DOHH2 (cell line): ENCODE measurements at regions not wholly inside any gene's neighbourhood (a gene's known extent, or its start where the extent isn't known, plus 50 kb on each side); places are given as distances from the start of the nearest gene placed in this dataset.

ENCODE experiments used
- H3F3A ChIP-seq: fragments of 200-600 bp; sonication (generic), shearing (Covaris generic); 2 replicates; pipeline ENCODE4 v1.6.0; 2016; ENCODE audit warnings: antibody characterized with exemption, mild to moderate bottlenecking; ENCODE audit not compliant: control insufficient read depth, insufficient read depth
- H3K27ac ChIP-seq: fragments of 200-600 bp; sonication (generic); 2 replicates; pipeline ENCODE4 v1.5.1; 2014; ENCODE audit warnings: low read depth, mild to moderate bottlenecking, low read length, moderate library complexity
- H3K27me3 ChIP-seq: fragments of 200-600 bp; sonication (generic); 2 replicates; pipeline ENCODE4 v1.6.1; 2014; ENCODE audit warnings: mild to moderate bottlenecking, low read length, mixed read lengths; ENCODE audit not compliant: control insufficient read depth
- H3K36me3 ChIP-seq: fragments of 200-600 bp; sonication (generic); 2 replicates; pipeline ENCODE4 v1.6.1; 2014; ENCODE audit warnings: mild to moderate bottlenecking, low read length, moderate library complexity, mixed read lengths; ENCODE audit not compliant: control insufficient read depth
- H3K4me1 ChIP-seq: fragments of 200-600 bp; sonication (generic); 2 replicates; pipeline ENCODE4 v1.6.1; 2014; ENCODE audit warnings: mild to moderate bottlenecking, low read length, mixed read lengths; ENCODE audit not compliant: control insufficient read depth
- H3K4me2 ChIP-seq: fragments of 200-600 bp; sonication (generic); 2 replicates; pipeline ENCODE4 v1.6.0; 2014; ENCODE audit warnings: mild to moderate bottlenecking, low read length, moderate library complexity
- H3K4me3 ChIP-seq: fragments of 200-600 bp; sonication (generic); 2 replicates; pipeline ENCODE4 v1.5.1; 2014; ENCODE audit warnings: mild to moderate bottlenecking, low read length, mixed read lengths
- H3K79me2 ChIP-seq: fragments of 200-600 bp; sonication (generic); 2 replicates; pipeline ENCODE4 v1.6.1; 2014; ENCODE audit warnings: mild to moderate bottlenecking, low read length, mixed read lengths; ENCODE audit not compliant: control insufficient read depth
- H3K9me2 ChIP-seq: fragments of 200-600 bp; sonication (generic); replicated peaks from 2 replicates; pipeline ENCODE4 v1.6.1; 2014; ENCODE audit warnings: mild to moderate bottlenecking, low read length, mixed read lengths; ENCODE audit not compliant: control insufficient read depth
- H3K9me3 ChIP-seq: fragments of 200-600 bp; sonication (generic); 2 replicates; pipeline ENCODE4 v1.6.1; 2014; ENCODE audit warnings: antibody characterized with exemption, low read length, mixed read lengths; ENCODE audit not compliant: control insufficient read depth, insufficient read depth
- H4K20me1 ChIP-seq: fragments of 200-600 bp; sonication (generic); 2 replicates; pipeline ENCODE4 v1.6.0; 2014; ENCODE audit warnings: low read depth, mild to moderate bottlenecking, antibody characterized with exemption, low read length, moderate library complexity; ENCODE audit not compliant: control insufficient read depth, insufficient read depth
- EZH2phosphoT487 ChIP-seq: fragments of 200-600 bp; sonication (generic); IDR thresholded peaks from 2 replicates; pipeline ENCODE4 v1.6.1; 2017; ENCODE audit warnings: borderline replicate concordance, mild to moderate bottlenecking, antibody characterized with exemption, low read length, moderate library complexity, mixed read lengths
- TF ChIP-seq, protein P1 (sequence below): fragments of 200-600 bp; sonication (generic); IDR thresholded peaks from one replicate; pipeline ENCODE4 v1.5.1; 2014; ENCODE audit warnings: antibody characterized with exemption, mild to moderate bottlenecking, low read depth, low read length; ENCODE audit not compliant: poor library complexity, severe bottlenecking

DNA sequence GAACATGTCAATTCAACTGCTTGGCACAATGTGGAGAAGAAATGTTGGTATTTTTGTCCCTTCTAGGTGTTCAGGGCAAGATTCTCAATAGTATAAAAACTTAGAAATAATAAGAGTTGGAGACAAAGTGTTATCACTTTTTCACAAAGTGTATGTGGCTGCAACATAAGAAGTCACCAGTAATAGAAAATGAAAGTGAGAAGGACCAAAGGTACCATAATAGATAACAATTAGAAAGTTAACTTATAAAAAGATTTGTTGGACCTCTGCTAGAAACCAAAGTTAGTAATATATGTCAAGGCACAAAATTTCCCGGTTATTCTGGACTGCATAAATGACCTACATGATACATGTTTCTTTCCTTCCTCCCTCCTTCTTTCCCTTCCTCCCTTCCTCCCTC is 1535.3 kb downstream of the EFNA5 start:
- Histone ChIP-seq H3K27me3 (no peaks in the 10 kb centered on the region), H3K9me3 (no peaks in the 10 kb centered on the region), H3F3A (no peaks in the 10 kb centered on the region), H3K36me3 (no peaks in the 10 kb centered on the region), H3K4me1 (no peaks in the 10 kb centered on the region), H3K27ac (no peak overlapping the region), H3K4me2 (no peak overlapping the region), H3K4me3 (no peak overlapping the region), H3K79me2 (no peaks in the 10 kb centered on the region), H3K9me2 (no peaks in the 10 kb centered on the region), H4K20me1 (no peaks in the 10 kb centered on the region)
- no peak for TF ChIP-seq EZH2phosphoT487
- TF ChIP-seq, protein P1, sequence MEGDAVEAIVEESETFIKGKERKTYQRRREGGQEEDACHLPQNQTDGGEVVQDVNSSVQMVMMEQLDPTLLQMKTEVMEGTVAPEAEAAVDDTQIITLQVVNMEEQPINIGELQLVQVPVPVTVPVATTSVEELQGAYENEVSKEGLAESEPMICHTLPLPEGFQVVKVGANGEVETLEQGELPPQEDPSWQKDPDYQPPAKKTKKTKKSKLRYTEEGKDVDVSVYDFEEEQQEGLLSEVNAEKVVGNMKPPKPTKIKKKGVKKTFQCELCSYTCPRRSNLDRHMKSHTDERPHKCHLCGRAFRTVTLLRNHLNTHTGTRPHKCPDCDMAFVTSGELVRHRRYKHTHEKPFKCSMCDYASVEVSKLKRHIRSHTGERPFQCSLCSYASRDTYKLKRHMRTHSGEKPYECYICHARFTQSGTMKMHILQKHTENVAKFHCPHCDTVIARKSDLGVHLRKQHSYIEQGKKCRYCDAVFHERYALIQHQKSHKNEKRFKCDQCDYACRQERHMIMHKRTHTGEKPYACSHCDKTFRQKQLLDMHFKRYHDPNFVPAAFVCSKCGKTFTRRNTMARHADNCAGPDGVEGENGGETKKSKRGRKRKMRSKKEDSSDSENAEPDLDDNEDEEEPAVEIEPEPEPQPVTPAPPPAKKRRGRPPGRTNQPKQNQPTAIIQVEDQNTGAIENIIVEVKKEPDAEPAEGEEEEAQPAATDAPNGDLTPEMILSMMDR: no peak

DNA sequence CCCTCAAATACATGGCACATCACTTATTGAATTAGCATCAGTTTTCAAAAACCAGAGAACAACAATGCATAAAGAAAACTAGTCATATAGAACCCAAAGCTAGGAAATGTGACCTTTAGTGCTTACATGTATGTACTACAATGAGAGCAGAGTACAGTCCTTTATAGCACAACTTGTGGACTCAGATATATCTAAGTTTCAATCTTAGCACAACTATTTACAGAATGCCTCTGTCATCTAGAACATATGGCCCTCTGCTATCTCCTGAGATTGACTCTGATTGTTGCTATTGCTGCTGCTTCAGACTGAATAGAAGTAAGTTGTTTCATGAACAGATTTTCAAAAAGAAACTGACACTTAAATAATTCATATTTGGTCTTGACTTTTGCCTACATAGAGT is 1536.2 kb downstream of the EFNA5 start:
- Histone ChIP-seq H3K4me3 (no peak overlapping the region), H3K9me2 (no peaks in the 10 kb centered on the region), H3K4me1 (no peaks in the 10 kb centered on the region), H3K4me2 (no peak overlapping the region), H3K9me3 (no peaks in the 10 kb centered on the region), H3K27me3 (no peaks in the 10 kb centered on the region), H3K36me3 (no peaks in the 10 kb centered on the region), H3K27ac (no peak overlapping the region), H3F3A (no peaks in the 10 kb centered on the region), H3K79me2 (no peaks in the 10 kb centered on the region), H4K20me1 (no peaks in the 10 kb centered on the region)
- no peak for TF ChIP-seq EZH2phosphoT487
- TF ChIP-seq, protein P1: no peak

DNA sequence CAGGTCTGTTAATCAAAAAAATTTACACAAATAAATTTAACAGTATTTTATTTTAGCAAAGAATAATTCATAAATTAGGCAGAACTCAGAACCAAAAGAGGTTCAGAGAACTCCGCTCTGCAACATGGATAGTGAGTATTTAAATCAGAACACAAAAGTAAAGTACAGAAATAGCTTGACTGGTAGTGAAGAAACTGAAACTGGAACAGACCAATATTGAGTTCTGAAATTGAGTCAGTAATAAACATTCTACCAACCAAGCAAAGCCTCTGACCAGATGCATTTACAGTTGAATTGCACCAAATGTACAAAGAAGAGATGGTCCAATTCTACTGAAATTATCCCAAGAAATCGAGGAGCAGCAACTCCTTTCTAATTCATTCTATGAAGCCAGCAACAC is 1542.8 kb downstream of the EFNA5 start:
- Histone ChIP-seq H3K4me3 (no peak overlapping the region), H3K27me3 (no peaks in the 10 kb centered on the region), H3K4me2 (no peak overlapping the region), H3K4me1 (no peaks in the 10 kb centered on the region), H3K27ac (no peak overlapping the region), H3K9me3 (no peaks in the 10 kb centered on the region), H3F3A (no peaks in the 10 kb centered on the region), H4K20me1 (no peaks in the 10 kb centered on the region), H3K36me3 (no peaks in the 10 kb centered on the region), H3K9me2 (no peaks in the 10 kb centered on the region), H3K79me2 (no peaks in the 10 kb centered on the region)
- TF ChIP-seq EZH2phosphoT487: no peak
- TF ChIP-seq, protein P1: no peak

DNA sequence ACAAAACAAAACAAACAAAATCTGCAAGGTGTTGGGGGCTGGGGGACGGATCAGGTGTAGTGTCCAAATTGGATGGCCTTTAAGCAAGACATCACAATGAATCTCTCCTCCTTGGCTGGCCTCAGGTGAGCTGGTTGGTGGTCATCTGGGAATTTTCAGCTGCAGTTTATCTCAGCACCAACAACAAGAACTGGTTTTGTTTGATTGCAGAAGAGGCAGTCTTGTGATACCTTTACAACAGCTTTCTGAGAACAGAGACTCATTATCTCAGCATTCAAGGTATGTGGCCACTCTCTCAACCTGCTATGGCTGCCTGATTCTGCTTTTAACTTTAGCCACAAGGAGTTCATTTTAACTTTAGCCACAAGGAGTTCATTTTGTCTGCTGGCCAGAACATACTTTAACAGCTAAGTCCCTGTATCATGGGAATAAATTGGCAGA is 1543.4 kb downstream of the EFNA5 start:
- Histone ChIP-seq H3K27me3 (no peaks in the 10 kb centered on the region), H3K4me1 (no peaks in the 10 kb centered on the region), H3K4me2 (no peak overlapping the region), H4K20me1 (no peaks in the 10 kb centered on the region), H3F3A (no peaks in the 10 kb centered on the region), H3K4me3 (no peak overlapping the region), H3K36me3 (no peaks in the 10 kb centered on the region), H3K79me2 (no peaks in the 10 kb centered on the region), H3K27ac (no peak overlapping the region), H3K9me2 (no peaks in the 10 kb centered on the region), H3K9me3 (no peaks in the 10 kb centered on the region)
- TF ChIP-seq, protein P1: no peak
- no peak for TF ChIP-seq EZH2phosphoT487
